GM21447 (cell line): ENCODE measurements at regions not wholly inside any gene's neighbourhood (a gene's known extent, or its start where the extent isn't known, plus 50 kb on each side); places are given as distances from the start of the nearest gene placed in this dataset.

ENCODE experiments used
- ATAC-seq: cut with Tn5 transposase; IDR thresholded peaks from one replicate; pipeline ENCODE4 v1.9.1; 2021; ENCODE audit not compliant: unreplicated experiment

GRCh38 chr14:75333606-75334548 is 55.2 kb downstream of the FOS start:
- ATAC-seq: peak; percentile 55

- ATAC-seq: peak; percentile 27
Measured at GRCh38 chr14:75334549-75335051, 56.0 kb downstream of the FOS start.

GRCh38 chr14:75335571-75335970 is 56.9 kb downstream of the FOS start:
- no peak for ATAC-seq

GRCh38 chr14:75338398-75338797 is 59.8 kb downstream of the FOS start:
- no peak for ATAC-seq

GRCh38 chr14:75339059-75339458 is 60.4 kb downstream of the FOS start:
- no peak for ATAC-seq

- no peak for ATAC-seq
Measured at GRCh38 chr14:75340921-75341320, 62.3 kb downstream of the FOS start.

GRCh38 chr14:75341620-75342019 is 63.0 kb downstream of the FOS start:
- no peak for ATAC-seq

GRCh38 chr14:75342762-75343599 is 64.4 kb downstream of the FOS start:
- ATAC-seq: no peak

- no peak for ATAC-seq
Measured at GRCh38 chr14:75343911-75344310, 65.3 kb downstream of the FOS start.

- ATAC-seq: no peak
Measured at GRCh38 chr14:75344411-75344810, 65.8 kb downstream of the FOS start.

GRCh38 chr14:75350505-75351060 is 72.0 kb downstream of the FOS start:
- no peak for ATAC-seq

- no peak for ATAC-seq
Measured at GRCh38 chr14:75359098-75359497, 68.7 kb upstream of the JDP2 start.

GRCh38 chr14:75361041-75361440 is 66.8 kb upstream of the JDP2 start:
- ATAC-seq: no peak

- no peak for ATAC-seq
Measured at GRCh38 chr14:75361751-75362433, 65.9 kb upstream of the JDP2 start.

- ATAC-seq: no peak
Measured at GRCh38 chr14:75363130-75363529, 64.7 kb upstream of the JDP2 start.

- ATAC-seq: no peak
Measured at GRCh38 chr14:75363570-75364227, 64.1 kb upstream of the JDP2 start.

GRCh38 chr14:75365116-75365515 is 62.7 kb upstream of the JDP2 start:
- ATAC-seq: no peak

GRCh38 chr14:75366963-75367362 is 60.9 kb upstream of the JDP2 start:
- ATAC-seq: no peak

- no peak for ATAC-seq
Measured at GRCh38 chr14:75368333-75368732, 59.5 kb upstream of the JDP2 start.

- ATAC-seq: no peak
Measured at GRCh38 chr14:75369506-75369905, 58.3 kb upstream of the JDP2 start.
